Gastroesophageal sphincter (tissue), 4 donors: ENCODE measurements at regions not wholly inside any gene's neighbourhood (a gene's known extent, or its start where the extent isn't known, plus 50 kb on each side); places are given as distances from the start of the nearest gene placed in this dataset.

Source experiments
- ATAC-seq: fragments of 150-250 bp; one replicate; pipeline ENCODE4 v1.9.1; 2016; ENCODE audit warnings: mild to moderate bottlenecking, moderate library complexity
- H3K27ac ChIP-seq, 4 donors: fragments of 200-600 bp; sonication (generic) in 3 of 4; 1 replicate in 3 of 4; 2 replicates in 1 of 4; pipeline ENCODE4 v1.5.1; 2016 to 2019
- H3K27me3 ChIP-seq: fragments of 200-600 bp; sonication (generic); one replicate; pipeline ENCODE4 v1.5.1; 2019
- H3K36me3 ChIP-seq, 2 donors: fragments of 200-600 bp; sonication (generic); one replicate each; pipeline ENCODE4 v1.5.1; 2019; ENCODE audit warnings: control low read depth in 1 of 2
- H3K4me1 ChIP-seq, 3 donors: fragments of 200-600 bp; sonication (generic); 1 replicate in 2 of 3; 2 replicates in 1 of 3; pipeline ENCODE4 v1.5.1; 2016 to 2019; ENCODE audit warnings: control low read depth in 2 of 3
- H3K4me3 ChIP-seq, 2 donors: fragments of 200-600 bp; sonication (generic); one replicate each; pipeline ENCODE4 v1.5.1; 2019; ENCODE audit warnings: mild to moderate bottlenecking in 1 of 2, moderate library complexity in 1 of 2
- H3K9me3 ChIP-seq, 3 donors: fragments of 200-600 bp; sonication (generic); one replicate each; pipeline ENCODE4 v1.5.1; 2017 to 2019; ENCODE audit warnings: control low read depth in 2 of 3
- EP300 ChIP-seq: sonication (generic); formaldehyde crosslinking; IDR thresholded peaks from one replicate; pipeline ENCODE4 v1.6.1; 2017; ENCODE audit warnings: antibody characterized with exemption, mild to moderate bottlenecking
- POLR2A ChIP-seq, 2 donors: fragments of 450-650 bp; IDR thresholded peaks; one replicate each; pipeline ENCODE4 v1.6.1; 2017; ENCODE audit warnings: antibody characterized with exemption in 2 of 2, mild to moderate bottlenecking in 2 of 2, moderate library complexity in 1 of 2
- POLR2AphosphoS5 ChIP-seq: sonication (generic); formaldehyde crosslinking; IDR thresholded peaks from one replicate; pipeline ENCODE4 v1.6.1; 2017; ENCODE audit warnings: antibody characterized with exemption
- WGBS, 2 donors: methylation state at CpG; one replicate each; pipeline ENCODE4 v1.1.5; 2018; ENCODE audit warnings: low coverage in 1 of 2; 5-methylcytosine and 5-hydroxymethylcytosine counted together
- TF ChIP-seq, protein P1 (sequence below), 4 experiments: fragments of 200-600 bp in 2 of 4; fragments of 450-650 bp in 2 of 4; sonication (generic) in 1 of 4; IDR thresholded peaks; one replicate each; pipeline ENCODE4 v1.5.1; 2017 to 2019; ENCODE audit warnings: antibody characterized with exemption in 4 of 4, mild to moderate bottlenecking in 2 of 4, moderate library complexity in 2 of 4

GRCh38 chr2:22281033-22281432, 1103.9 kb upstream of the KLHL29 start:
- H3K9me3 ChIP-seq, result no peaks in the 10 kb centered on the region
- ATAC-seq, result peak; percentile 36
- H3K36me3 ChIP-seq, result no peaks in the 10 kb centered on the region
- H3K4me3 ChIP-seq, result no peak overlapping the region
- TF ChIP-seq POLR2AphosphoS5, result no peak
- no peak for TF ChIP-seq EP300
- no peak for TF ChIP-seq POLR2A (IDR thresholded peaks at IDR 0.05)
- TF ChIP-seq, protein P1, sequence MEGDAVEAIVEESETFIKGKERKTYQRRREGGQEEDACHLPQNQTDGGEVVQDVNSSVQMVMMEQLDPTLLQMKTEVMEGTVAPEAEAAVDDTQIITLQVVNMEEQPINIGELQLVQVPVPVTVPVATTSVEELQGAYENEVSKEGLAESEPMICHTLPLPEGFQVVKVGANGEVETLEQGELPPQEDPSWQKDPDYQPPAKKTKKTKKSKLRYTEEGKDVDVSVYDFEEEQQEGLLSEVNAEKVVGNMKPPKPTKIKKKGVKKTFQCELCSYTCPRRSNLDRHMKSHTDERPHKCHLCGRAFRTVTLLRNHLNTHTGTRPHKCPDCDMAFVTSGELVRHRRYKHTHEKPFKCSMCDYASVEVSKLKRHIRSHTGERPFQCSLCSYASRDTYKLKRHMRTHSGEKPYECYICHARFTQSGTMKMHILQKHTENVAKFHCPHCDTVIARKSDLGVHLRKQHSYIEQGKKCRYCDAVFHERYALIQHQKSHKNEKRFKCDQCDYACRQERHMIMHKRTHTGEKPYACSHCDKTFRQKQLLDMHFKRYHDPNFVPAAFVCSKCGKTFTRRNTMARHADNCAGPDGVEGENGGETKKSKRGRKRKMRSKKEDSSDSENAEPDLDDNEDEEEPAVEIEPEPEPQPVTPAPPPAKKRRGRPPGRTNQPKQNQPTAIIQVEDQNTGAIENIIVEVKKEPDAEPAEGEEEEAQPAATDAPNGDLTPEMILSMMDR (IDR thresholded peaks at IDR 0.05), result no peak
- H3K27me3 ChIP-seq, result no peaks in the 10 kb centered on the region
- H3K4me1 ChIP-seq, result peaks cover 0 to 17% (median 0%) of the 10 kb centered on the region in 3 donors
- no peak overlapping the region for H3K27ac ChIP-seq
- 18 to 40% methylated on average over 4 of the region's 4 CpGs for whole genome bisulfite sequencing, 2 donors

- no peaks in the 10 kb centered on the region for H3K27me3 ChIP-seq
- H3K4me3 ChIP-seq, result no peak overlapping the region
- H3K27ac ChIP-seq, result no peak overlapping the region
- peaks cover 0 to 17% (median 0%) of the 10 kb centered on the region in 3 donors for H3K4me1 ChIP-seq
- no peak for ATAC-seq
- TF ChIP-seq EP300, result no peak
- H3K36me3 ChIP-seq, result no peaks in the 10 kb centered on the region
- WGBS, 2 donors, result 50 to 86% methylated on average over 1 of the region's 1 CpG
- no peaks in the 10 kb centered on the region for H3K9me3 ChIP-seq
These were observed 1102.8 kb upstream of the KLHL29 start for GRCh38 chr2:22282220-22282619.

GRCh38 chr2:22282916-22283315, 1102.1 kb upstream of the KLHL29 start:
- ATAC-seq, result no peak
- H3K4me1 ChIP-seq, result peaks cover 0 to 17% (median 0%) of the 10 kb centered on the region in 3 donors
- TF ChIP-seq, protein P1 (IDR thresholded peaks at IDR 0.05), result no peak
- TF ChIP-seq EP300 (no peak), POLR2AphosphoS5 (no peak), POLR2A (IDR thresholded peaks at IDR 0.05) (no peak)
- 79 to 84% methylated on average over 6 of the region's 6 CpGs for WGBS, 2 donors
- H3K27ac ChIP-seq, result no peak overlapping the region
- H3K4me3 ChIP-seq, result no peak overlapping the region
- no peaks in the 10 kb centered on the region for H3K27me3 ChIP-seq
- no peaks in the 10 kb centered on the region for H3K36me3 ChIP-seq
- H3K9me3 ChIP-seq, result no peaks in the 10 kb centered on the region

DNA sequence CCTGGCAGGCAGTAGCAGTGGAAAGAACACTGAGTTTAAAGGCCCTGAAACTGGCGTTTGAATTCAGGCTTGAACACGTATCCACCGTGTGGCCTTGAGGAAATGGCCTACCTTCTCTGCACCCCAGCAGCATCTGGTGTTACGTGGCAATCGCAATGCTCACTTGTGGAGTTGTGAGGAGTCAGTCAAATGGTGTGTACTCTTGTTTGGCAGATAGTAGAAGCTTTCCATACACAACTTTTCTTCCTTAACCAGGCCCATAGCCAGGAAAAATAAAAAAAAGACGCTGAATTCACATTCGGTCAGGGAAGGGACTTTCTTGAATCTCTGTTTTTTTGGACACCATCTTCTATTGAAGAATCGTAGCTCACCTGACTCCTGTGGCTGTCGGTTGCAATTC, 1101.5 kb upstream of the KLHL29 start:
- WGBS, 2 donors, result 61 to 64% methylated on average over 8 to 9 of the region's 9 CpGs

DNA sequence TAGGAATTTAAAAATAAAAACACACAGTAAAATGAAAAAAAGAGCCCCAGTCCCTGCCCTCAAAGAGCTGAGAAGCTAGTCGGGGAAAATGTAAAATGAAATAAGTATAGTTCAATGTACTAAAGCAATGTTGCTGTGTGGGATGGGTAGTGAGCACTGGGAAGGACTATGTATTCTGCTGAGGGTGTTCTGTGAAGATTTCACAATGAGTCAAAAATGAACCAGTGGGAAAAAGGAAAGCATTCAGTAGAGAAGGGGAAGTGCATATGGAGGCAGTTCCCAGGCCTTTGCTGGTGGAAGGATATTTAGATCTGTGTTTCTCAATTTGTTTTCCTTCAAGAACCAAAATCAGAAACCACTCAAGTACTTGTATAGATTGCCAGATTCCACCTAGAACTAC, 1094.7 kb upstream of the KLHL29 start:
- TF ChIP-seq POLR2AphosphoS5 (no peak), EP300 (no peak), POLR2A (IDR thresholded peaks at IDR 0.05) (no peak)
- TF ChIP-seq, protein P1 (IDR thresholded peaks at IDR 0.05), result no peak
- Histone ChIP-seq H3K36me3 (no peaks in the 10 kb centered on the region), H3K27ac (no peak overlapping the region), H3K4me1 (no peaks in the 10 kb centered on the region), H3K9me3 (no peaks in the 10 kb centered on the region), H3K27me3 (no peaks in the 10 kb centered on the region), H3K4me3 (no peak overlapping the region)
- WGBS, 2 donors, result 85% methylated on average over 1 of the region's 1 CpG; no CpG with 5 or more reads in 1 of the 2 donors
- ATAC-seq, result no peak

More for the DNA sequence above, 1101.5 kb upstream of the KLHL29 start:
- Histone ChIP-seq H3K9me3 (no peaks in the 10 kb centered on the region), H3K27me3 (no peaks in the 10 kb centered on the region), H3K27ac (no peak overlapping the region), H3K36me3 (no peaks in the 10 kb centered on the region), H3K4me3 (no peak overlapping the region), H3K4me1 (peaks cover 0 to 17% (median 0%) of the 10 kb centered on the region in 3 donors)
- no peak for TF ChIP-seq POLR2AphosphoS5
- TF ChIP-seq POLR2A (IDR thresholded peaks at IDR 0.05), result no peak
- TF ChIP-seq, protein P1 (IDR thresholded peaks at IDR 0.05), result no peak
- TF ChIP-seq EP300, result no peak
- no peak for ATAC-seq
